NT2/D1 (cell line): ENCODE measurements at regions not wholly inside any gene's neighbourhood (a gene's known extent, or its start where the extent isn't known, plus 50 kb on each side); places are given as distances from the start of the nearest gene placed in this dataset.

Experiments
- DNase-seq: peaks from one replicate; pipeline ENCODE4 v3.0.0-alpha.2; 2011; ENCODE audit warnings: low read depth, low spot score
- H3K27me3 ChIP-seq: 2 replicates; pipeline ENCODE4 v1.6.0; 2011; ENCODE audit warnings: mild to moderate bottlenecking; ENCODE audit not compliant: insufficient read length, insufficient read depth
- H3K36me3 ChIP-seq: 2 replicates; pipeline ENCODE4 v1.6.1; 2011; ENCODE audit warnings: mild to moderate bottlenecking, low read length, mixed read lengths; ENCODE audit not compliant: insufficient read depth, insufficient read length
- H3K4me1 ChIP-seq: 2 replicates; pipeline ENCODE4 v1.5.1; 2011; ENCODE audit not compliant: insufficient read depth, insufficient read length
- H3K4me3 ChIP-seq: 2 replicates; pipeline ENCODE4 v1.5.1; 2011; ENCODE audit warnings: low read depth; ENCODE audit not compliant: insufficient read length
- H3K9ac ChIP-seq: 2 replicates; pipeline ENCODE4 v1.6.0; 2011; ENCODE audit warnings: low read depth; ENCODE audit not compliant: insufficient read length
- H3K9me3 ChIP-seq: 2 replicates; pipeline ENCODE4 v1.5.1; 2011; ENCODE audit warnings: mild to moderate bottlenecking, low read length; ENCODE audit not compliant: insufficient read depth
- SUZ12 ChIP-seq: IDR thresholded peaks from 2 replicates; pipeline ENCODE4 v1.6.1; 2011; ENCODE audit not compliant: insufficient read length, insufficient read depth; ENCODE audit errors: extremely low read depth
- YY1 ChIP-seq: IDR thresholded peaks from 2 replicates; pipeline ENCODE4 v1.6.1; 2011; ENCODE audit not compliant: insufficient read length, insufficient read depth
- ZNF274 ChIP-seq: IDR thresholded peaks from 2 replicates; pipeline ENCODE4 v1.6.1; 2011; ENCODE audit warnings: mild to moderate bottlenecking, low read depth, low read length

DNA sequence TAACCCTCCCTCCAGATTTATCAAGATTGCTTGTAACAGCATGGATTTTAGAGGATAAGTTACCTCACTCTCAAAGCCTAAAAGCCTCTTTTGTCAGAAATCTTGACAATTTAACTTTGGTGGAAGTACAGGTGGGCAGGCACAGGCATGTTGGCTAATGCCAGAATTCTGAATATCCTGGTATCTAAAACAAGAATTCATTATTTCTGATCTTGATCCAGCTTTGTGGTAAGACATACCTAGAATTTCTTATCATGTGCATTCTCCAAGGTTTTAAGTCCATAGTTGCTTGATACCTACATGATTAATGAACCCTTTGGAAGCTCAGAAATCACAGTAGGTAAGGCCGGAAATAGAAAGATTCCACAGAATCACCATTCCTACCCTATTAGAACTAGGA, 109.9 kb upstream of the TTC14 start:
- no peaks in the 10 kb centered on the region for H3K4me1 ChIP-seq
- H3K9ac ChIP-seq = no peak overlapping the region
- H3K9me3 ChIP-seq = no peaks in the 10 kb centered on the region
- TF ChIP-seq ZNF274 (no peak), SUZ12 (no peak), YY1 (no peak)
- no peak overlapping the region for H3K4me3 ChIP-seq
- H3K27me3 ChIP-seq = no peaks in the 10 kb centered on the region
- DNase-seq = no peak
- H3K36me3 ChIP-seq = no peaks in the 10 kb centered on the region

DNA sequence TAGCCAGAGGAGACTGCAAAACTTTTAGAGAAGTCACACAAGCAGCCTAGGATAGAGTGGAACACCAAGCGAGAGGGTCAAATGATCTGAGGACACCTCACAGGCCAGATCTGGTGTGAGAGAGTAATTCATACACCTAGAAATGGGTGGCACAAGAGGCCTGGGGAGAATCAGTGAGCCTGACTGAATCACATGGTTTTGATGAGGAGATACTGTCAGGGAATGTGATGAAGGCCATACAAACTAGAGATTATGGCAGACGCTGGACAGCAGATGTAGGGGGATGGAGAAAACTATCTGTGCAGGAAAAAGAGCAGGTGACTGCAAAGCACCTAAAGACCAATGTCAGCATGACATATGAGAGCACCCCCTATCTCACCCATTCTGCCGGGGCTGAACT, 105.0 kb upstream of the TTC14 start:
- TF ChIP-seq YY1 (no peak), SUZ12 (no peak), ZNF274 (no peak)
- no peak overlapping the region for H3K4me3 ChIP-seq
- H3K27me3 ChIP-seq = no peaks in the 10 kb centered on the region
- H3K4me1 ChIP-seq = no peaks in the 10 kb centered on the region
- no peak overlapping the region for H3K9ac ChIP-seq
- no peaks in the 10 kb centered on the region for H3K36me3 ChIP-seq
- DNase-seq = no peak
- no peaks in the 10 kb centered on the region for H3K9me3 ChIP-seq

DNA sequence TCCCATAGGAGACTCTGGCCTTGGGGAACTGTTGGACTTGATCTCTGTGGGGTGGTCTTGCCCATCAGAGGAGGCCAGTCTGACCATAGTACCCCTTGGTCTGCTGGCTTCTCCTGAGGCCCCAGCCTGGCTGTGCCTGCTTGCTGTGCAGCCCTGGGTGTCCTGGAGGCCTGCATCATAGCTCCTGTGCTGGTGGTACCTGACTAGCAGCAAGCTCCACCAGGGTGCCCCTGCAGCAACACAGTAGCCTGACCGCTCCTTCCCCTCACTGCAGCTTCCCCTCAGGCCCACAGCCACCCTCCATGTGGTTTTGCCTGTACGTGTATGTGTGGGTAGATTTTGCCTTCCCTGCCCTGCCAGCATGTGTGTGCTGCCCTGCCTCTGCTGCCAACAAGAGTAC, 85.6 kb upstream of the TTC14 start:
- H3K36me3 ChIP-seq = no peaks in the 10 kb centered on the region

DNA sequence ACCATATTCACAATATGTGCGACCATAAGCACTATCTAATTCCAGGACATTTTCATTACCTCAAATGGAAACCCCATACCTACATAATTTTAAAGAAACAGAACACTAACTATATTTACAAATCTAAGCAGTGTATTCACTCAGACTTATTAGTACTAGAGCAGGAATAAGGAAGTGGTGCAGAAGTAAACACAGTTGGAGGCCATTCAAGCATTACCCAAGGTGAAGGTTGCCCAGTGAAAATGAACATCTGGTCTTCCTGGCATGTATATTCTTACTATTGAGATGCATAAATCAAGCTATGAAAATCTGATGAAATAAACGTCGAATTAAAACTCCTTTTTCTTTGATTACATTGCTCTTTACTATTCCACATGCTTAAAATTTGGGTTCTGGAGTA, 78.9 kb upstream of the TTC14 start:
- no peak for TF ChIP-seq YY1
- TF ChIP-seq ZNF274 = no peak
- no peak for TF ChIP-seq SUZ12

More for the DNA sequence above, 85.6 kb upstream of the TTC14 start:
- no peaks in the 10 kb centered on the region for H3K4me1 ChIP-seq
- DNase-seq = no peak
- H3K4me3 ChIP-seq = no peak overlapping the region
- no peaks in the 10 kb centered on the region for H3K27me3 ChIP-seq
- no peak for TF ChIP-seq SUZ12
- no peaks in the 10 kb centered on the region for H3K9me3 ChIP-seq
- no peak overlapping the region for H3K9ac ChIP-seq

DNA sequence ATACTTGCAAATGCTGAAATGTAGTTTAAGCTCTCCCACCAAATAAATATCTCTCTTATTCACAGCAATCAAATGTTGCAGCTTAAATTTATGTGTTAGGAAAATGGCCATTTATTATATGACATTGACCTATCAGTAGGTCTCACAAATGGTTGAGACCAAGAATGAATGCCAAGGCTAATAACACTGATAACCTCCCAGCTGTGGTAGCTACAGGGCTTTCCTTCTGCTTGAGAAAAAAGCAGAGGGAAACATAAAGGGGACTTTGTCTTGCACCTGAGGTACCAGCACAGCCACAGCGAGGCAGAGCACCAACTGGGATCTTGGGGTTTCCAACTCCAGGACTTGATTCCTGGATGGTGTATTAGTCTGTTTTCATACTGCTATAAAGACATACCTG, 73.1 kb upstream of the TTC14 start:
- TF ChIP-seq YY1 = no peak
- TF ChIP-seq ZNF274 = no peak
- no peak for TF ChIP-seq SUZ12
- no peaks in the 10 kb centered on the region for H3K27me3 ChIP-seq
- no peak overlapping the region for H3K9ac ChIP-seq
- no peaks in the 10 kb centered on the region for H3K4me1 ChIP-seq
- no peak for DNase-seq
- no peaks in the 10 kb centered on the region for H3K9me3 ChIP-seq
- H3K4me3 ChIP-seq = no peak overlapping the region
- H3K36me3 ChIP-seq = no peaks in the 10 kb centered on the region

More for the DNA sequence above, 78.9 kb upstream of the TTC14 start:
- Histone ChIP-seq H3K4me3 (no peak overlapping the region), H3K4me1 (no peaks in the 10 kb centered on the region), H3K9ac (no peak overlapping the region), H3K27me3 (no peaks in the 10 kb centered on the region), H3K9me3 (no peaks in the 10 kb centered on the region), H3K36me3 (no peaks in the 10 kb centered on the region)
- DNase-seq = no peak

DNA sequence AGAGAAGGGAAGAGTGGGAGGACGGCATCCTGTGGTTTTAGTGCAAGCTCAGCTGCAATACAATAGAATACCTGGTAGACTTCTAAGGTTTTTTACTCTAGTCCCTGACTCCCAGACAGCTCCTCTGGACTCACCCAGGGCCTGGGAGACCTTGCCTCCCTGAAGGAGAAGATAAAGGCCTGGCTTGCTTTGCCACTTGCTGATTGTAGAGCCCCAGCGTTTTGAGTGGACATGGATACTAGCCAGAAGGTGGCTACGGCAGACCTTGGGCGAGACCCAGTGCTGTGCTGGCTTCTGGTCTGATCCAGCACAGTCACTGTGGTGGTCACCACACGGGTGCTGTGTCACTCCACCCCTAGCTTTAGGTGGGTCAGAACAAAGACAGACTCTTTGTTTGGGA, 72.2 kb upstream of the TTC14 start:
- H3K27me3 ChIP-seq = no peaks in the 10 kb centered on the region
- H3K36me3 ChIP-seq = no peaks in the 10 kb centered on the region
- H3K4me1 ChIP-seq = no peaks in the 10 kb centered on the region
- no peak overlapping the region for H3K4me3 ChIP-seq
- H3K9me3 ChIP-seq = no peaks in the 10 kb centered on the region
- H3K9ac ChIP-seq = no peak overlapping the region
- TF ChIP-seq SUZ12 (no peak), YY1 (no peak), ZNF274 (no peak)
- no peak for DNase-seq

DNA sequence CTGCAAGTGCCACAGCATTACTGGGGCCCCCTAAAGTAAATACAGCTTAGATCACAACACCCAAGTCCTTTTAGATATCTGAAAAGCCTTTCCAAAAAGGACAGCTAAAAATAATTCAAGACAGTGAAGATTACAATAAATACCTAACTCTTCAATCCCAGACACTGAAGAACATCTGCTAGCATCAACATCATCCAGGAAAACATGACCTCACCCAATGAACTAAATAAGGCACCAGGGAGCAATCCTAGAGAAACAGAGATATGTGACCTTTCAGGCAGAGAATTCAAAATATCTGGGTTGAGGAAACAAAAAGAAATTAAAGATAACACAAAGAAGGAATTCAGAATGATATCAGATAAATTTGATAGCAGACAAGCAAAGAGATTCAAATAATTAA, 71.7 kb upstream of the TTC14 start:
- H3K9ac ChIP-seq = no peak overlapping the region
- no peak overlapping the region for H3K4me3 ChIP-seq
- no peak for DNase-seq
- no peak for TF ChIP-seq ZNF274
- no peaks in the 10 kb centered on the region for H3K27me3 ChIP-seq
- no peaks in the 10 kb centered on the region for H3K36me3 ChIP-seq
- no peaks in the 10 kb centered on the region for H3K4me1 ChIP-seq
- no peaks in the 10 kb centered on the region for H3K9me3 ChIP-seq
